Chondrocyte (in vitro differentiated cells): ENCODE measurements at regions not wholly inside any gene's neighbourhood (a gene's known extent, or its start where the extent isn't known, plus 50 kb on each side); places are given as distances from the start of the nearest gene placed in this dataset.

Source experiments
- DNase-seq: peaks from one replicate; pipeline ENCODE4 v3.0.0; 2021; ENCODE audit warnings: mixed read lengths, low spot score
- H3K27ac Mint-ChIP-seq: one replicate; pipeline ENCODE4 v1.8.0; 2021; ENCODE audit warnings: mild to moderate bottlenecking, moderate library complexity, mixed read lengths; ENCODE audit not compliant: unreplicated experiment
- H3K27me3 Mint-ChIP-seq: 2 replicates; pipeline ENCODE4 v1.8.0; 2021; ENCODE audit warnings: low read depth, mixed read lengths
- H3K36me3 Mint-ChIP-seq: 2 replicates; pipeline ENCODE4 v1.8.0; 2021; ENCODE audit warnings: low read depth, mixed read lengths
- H3K4me1 Mint-ChIP-seq: 2 replicates; pipeline ENCODE4 v1.8.0; 2021; ENCODE audit warnings: low read depth, mild to moderate bottlenecking, mixed read lengths
- H3K4me3 Mint-ChIP-seq: one replicate; pipeline ENCODE4 v1.8.0; 2021; ENCODE audit warnings: mild to moderate bottlenecking, moderate library complexity, mixed read lengths; ENCODE audit not compliant: unreplicated experiment
- H3K9me3 Mint-ChIP-seq: 2 replicates; pipeline ENCODE4 v1.8.0; 2021; ENCODE audit warnings: low read depth, mixed read lengths
- CTCF ChIP-seq: fragments of 200-600 bp; sonication (generic); IDR thresholded peaks from 2 replicates; pipeline ENCODE4 v1.5.0; 2021; ENCODE audit warnings: antibody characterized with exemption, mild to moderate bottlenecking, moderate library complexity

- Mint-ChIP-seq H3K27me3 (no peaks in the 10 kb centered on the region), H3K4me3 (no peak overlapping the region), H3K9me3 (peaks cover 7% of the 10 kb centered on the region), H3K27ac (no peak overlapping the region), H3K36me3 (no peaks in the 10 kb centered on the region), H3K4me1 (no peaks in the 10 kb centered on the region)
- no peak for DNase-seq
- peak; percentile 59 for TF ChIP-seq CTCF
Measured at GRCh38 chr3:194985031-194985578, 285.9 kb downstream of the XXYLT1 start.

- Mint-ChIP-seq H3K36me3 (no peaks in the 10 kb centered on the region), H3K9me3 (peaks cover 7% of the 10 kb centered on the region), H3K4me1 (no peaks in the 10 kb centered on the region), H3K27ac (no peak overlapping the region), H3K27me3 (no peaks in the 10 kb centered on the region), H3K4me3 (no peak overlapping the region)
- no peak for TF ChIP-seq CTCF
- no peak for DNase-seq
Measured at GRCh38 chr3:194986208-194987043, 284.5 kb downstream of the XXYLT1 start.

- H3K36me3 Mint-ChIP-seq, result no peaks in the 10 kb centered on the region
Measured at GRCh38 chr3:194987571-194988494, 283.1 kb downstream of the XXYLT1 start.

GRCh38 chr3:194988495-194989165 is 282.3 kb downstream of the XXYLT1 start:
- DNase-seq, result no peak
- TF ChIP-seq CTCF, result no peak
- no peaks in the 10 kb centered on the region for H3K36me3 Mint-ChIP-seq
- no peaks in the 10 kb centered on the region for H3K4me1 Mint-ChIP-seq
- no peaks in the 10 kb centered on the region for H3K27me3 Mint-ChIP-seq
- no peak overlapping the region for H3K27ac Mint-ChIP-seq
- no peaks in the 10 kb centered on the region for H3K9me3 Mint-ChIP-seq
- H3K4me3 Mint-ChIP-seq, result no peak overlapping the region

More at GRCh38 chr3:194987571-194988494, 283.1 kb downstream of the XXYLT1 start:
- Mint-ChIP-seq H3K4me1 (no peaks in the 10 kb centered on the region), H3K9me3 (no peaks in the 10 kb centered on the region), H3K27me3 (no peaks in the 10 kb centered on the region), H3K27ac (no peak overlapping the region), H3K4me3 (no peak overlapping the region)
- TF ChIP-seq CTCF, result no peak
- no peak for DNase-seq

- Mint-ChIP-seq H3K4me1 (no peaks in the 10 kb centered on the region), H3K27me3 (no peaks in the 10 kb centered on the region), H3K4me3 (no peak overlapping the region), H3K36me3 (no peaks in the 10 kb centered on the region), H3K27ac (no peak overlapping the region), H3K9me3 (no peaks in the 10 kb centered on the region)
- no peak for TF ChIP-seq CTCF
- no peak for DNase-seq
Measured at GRCh38 chr3:194989241-194989640, 281.7 kb downstream of the XXYLT1 start.
